ENCODE measurements at regions not wholly inside any gene's neighbourhood (a gene's known extent, or its start where the extent isn't known, plus 50 kb on each side); places are given as distances from the start of the nearest gene placed in this dataset.
"Not testable (repeated sequence)": the region's sequence is repeated elsewhere in the genome, so short reads cannot be mapped to it uniquely, and the experiment has no call there.

DNA sequence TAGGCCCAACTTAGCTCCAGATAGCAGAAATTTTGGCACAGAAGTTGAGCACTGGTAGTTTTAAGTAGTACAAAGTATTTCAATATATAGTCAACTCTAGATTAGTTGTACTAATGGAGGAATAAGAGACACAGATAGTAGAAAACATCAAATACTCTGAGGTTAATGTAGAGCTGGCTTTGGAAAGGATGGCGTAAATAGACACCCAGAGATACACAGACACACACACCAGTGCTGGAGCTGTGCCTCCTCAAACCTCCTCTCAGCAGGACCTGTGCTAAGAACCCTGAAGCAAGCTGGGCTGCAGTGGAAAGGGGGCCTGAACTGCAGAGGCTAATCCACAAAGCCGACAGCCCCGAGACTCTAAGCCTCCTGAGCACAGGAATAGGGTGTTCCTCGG, 67.0 kb upstream of the EDEM3 start:
- Mint-ChIP-seq H3K36me3 (no peaks in the 10 kb centered on the region), H3K4me3 (no peak overlapping the region), H3K27ac (no peak overlapping the region), H3K27me3 (no peaks in the 10 kb centered on the region), H3K4me1 (peaks cover 4% of the 10 kb centered on the region), H3K9me3 (no peaks in the 10 kb centered on the region)

DNA sequence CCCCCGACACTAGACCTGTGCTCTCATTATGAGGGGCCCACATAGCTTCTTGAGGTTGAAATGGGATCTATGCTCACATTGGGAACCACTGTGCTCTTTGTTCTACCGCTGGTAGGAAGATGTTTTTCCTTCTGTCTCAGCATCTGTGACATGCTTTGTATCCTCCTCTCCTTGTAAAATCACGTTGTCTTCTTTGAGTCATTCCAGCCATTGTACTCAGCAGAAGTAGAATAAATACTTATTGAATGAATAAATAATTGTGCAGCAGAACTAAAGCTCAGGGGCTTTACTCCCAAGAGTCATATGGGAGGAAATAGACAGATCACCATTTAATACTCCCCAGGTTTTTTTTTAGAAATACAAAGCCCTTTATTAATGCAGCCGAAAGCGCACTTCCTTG, 66.3 kb upstream of the EDEM3 start:
- Mint-ChIP-seq H3K27ac (no peak overlapping the region), H3K36me3 (no peaks in the 10 kb centered on the region), H3K9me3 (no peaks in the 10 kb centered on the region), H3K4me1 (peaks cover 4% of the 10 kb centered on the region), H3K4me3 (no peak overlapping the region), H3K27me3 (no peaks in the 10 kb centered on the region)

DNA sequence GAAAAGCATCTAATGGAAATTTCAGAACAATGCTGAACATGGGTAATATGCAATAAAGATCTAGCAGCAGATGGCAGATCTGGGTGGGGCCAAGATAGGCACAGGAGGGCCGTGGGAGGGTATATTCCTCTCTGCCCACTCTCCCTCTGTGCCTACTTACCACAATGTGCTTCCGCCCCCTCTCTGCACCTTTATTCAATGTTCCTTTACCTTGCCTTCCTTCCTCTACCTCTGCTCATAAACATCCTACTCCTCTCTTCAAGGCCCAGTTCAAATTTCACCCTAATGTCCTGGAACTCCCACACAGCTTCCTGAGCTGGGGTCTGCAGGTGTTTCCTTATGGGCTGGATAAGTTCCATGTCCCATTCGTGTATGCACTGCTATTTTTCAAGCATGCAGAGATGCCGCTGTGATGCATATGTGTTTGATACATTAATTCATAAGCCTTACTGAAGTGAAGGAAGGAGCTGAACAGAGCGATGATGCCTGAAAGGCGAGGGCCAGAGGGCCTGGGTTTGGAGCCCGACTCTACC, 65.6 kb upstream of the EDEM3 start:
- peaks cover 4% of the 10 kb centered on the region for H3K4me1 Mint-ChIP-seq
- no peak overlapping the region for H3K4me3 Mint-ChIP-seq
- no peak overlapping the region for H3K27ac Mint-ChIP-seq
- no peaks in the 10 kb centered on the region for H3K27me3 Mint-ChIP-seq
- no peaks in the 10 kb centered on the region for H3K9me3 Mint-ChIP-seq
- H3K36me3 Mint-ChIP-seq = no peaks in the 10 kb centered on the region

DNA sequence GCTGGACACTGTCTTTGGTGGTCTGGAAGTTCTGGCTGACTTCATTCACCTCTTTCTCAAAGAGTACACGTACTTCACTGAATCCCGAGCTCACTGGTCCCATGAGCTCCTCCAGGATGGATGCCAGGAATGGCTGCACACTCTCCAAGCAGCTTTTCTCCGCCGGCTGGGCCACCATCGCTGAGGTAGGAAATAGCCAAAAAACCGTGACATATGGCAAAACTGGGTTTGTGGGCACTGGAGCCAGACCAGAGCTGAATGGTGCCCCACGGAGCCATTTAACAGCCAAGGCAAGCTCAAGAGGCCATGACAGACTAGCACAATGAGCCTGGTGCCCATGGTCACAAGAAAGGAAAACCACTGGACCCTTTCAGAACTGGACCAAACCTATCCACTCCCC, 64.0 kb upstream of the EDEM3 start:
- peaks cover 4% of the 10 kb centered on the region for H3K4me1 Mint-ChIP-seq
- H3K27me3 Mint-ChIP-seq = no peaks in the 10 kb centered on the region
- H3K36me3 Mint-ChIP-seq = no peaks in the 10 kb centered on the region
- no peaks in the 10 kb centered on the region for H3K9me3 Mint-ChIP-seq
- H3K4me3 Mint-ChIP-seq = no peak overlapping the region
- no peak overlapping the region for H3K27ac Mint-ChIP-seq

DNA sequence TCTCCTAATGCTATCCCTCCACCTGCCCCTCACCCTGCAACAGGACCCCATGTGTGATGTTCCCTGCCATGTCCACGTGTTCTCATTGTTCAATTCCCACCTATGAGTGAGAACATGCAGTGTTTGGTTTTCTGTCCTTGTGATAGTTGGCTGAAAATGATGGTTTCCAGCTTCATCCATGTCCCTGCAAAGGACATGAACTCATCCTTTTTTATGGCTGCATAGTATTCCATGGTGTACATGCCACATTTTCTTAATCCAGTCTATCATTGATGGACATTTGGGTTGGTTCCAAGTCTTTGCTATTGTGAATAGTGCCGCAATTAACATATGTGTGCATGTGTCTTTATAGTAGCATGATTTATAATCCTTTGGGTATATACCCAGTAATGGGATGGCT, 62.3 kb upstream of the EDEM3 start:
- H3K4me3 Mint-ChIP-seq, H3K27ac Mint-ChIP-seq, H3K9me3 Mint-ChIP-seq, H3K36me3 Mint-ChIP-seq, H3K4me1 Mint-ChIP-seq, H3K27me3 Mint-ChIP-seq: not testable (repeated sequence)

DNA sequence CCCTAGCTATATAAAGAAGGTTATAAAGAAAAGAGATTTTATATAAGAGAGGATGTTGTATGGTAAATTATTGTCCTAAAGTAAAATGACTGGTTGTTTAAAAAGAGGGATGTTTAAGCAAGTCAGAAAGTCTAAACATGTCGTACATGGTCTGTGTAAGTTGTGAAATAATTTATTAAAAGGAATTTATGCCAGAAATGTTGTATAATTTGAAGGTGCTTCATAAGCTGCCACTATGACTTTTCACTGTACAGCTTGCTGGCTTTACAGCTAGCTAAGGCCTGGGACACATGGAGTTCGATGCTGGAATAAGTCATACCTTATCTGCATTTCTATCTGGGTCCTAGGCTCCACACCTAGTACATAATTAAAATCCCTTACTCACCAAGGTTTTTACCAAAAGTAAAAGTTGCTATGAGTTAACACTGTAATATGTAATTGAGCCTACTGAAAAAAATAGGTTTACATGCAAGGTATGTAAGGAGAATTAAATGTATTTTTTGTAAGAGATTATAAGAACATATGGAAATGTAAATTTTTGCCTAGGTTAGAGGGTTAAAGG, 59.0 kb upstream of the EDEM3 start:
- Mint-ChIP-seq H3K4me1 (no peaks in the 10 kb centered on the region), H3K9me3 (no peaks in the 10 kb centered on the region), H3K36me3 (no peaks in the 10 kb centered on the region), H3K27me3 (no peaks in the 10 kb centered on the region), H3K27ac (no peak overlapping the region), H3K4me3 (no peak overlapping the region)

DNA sequence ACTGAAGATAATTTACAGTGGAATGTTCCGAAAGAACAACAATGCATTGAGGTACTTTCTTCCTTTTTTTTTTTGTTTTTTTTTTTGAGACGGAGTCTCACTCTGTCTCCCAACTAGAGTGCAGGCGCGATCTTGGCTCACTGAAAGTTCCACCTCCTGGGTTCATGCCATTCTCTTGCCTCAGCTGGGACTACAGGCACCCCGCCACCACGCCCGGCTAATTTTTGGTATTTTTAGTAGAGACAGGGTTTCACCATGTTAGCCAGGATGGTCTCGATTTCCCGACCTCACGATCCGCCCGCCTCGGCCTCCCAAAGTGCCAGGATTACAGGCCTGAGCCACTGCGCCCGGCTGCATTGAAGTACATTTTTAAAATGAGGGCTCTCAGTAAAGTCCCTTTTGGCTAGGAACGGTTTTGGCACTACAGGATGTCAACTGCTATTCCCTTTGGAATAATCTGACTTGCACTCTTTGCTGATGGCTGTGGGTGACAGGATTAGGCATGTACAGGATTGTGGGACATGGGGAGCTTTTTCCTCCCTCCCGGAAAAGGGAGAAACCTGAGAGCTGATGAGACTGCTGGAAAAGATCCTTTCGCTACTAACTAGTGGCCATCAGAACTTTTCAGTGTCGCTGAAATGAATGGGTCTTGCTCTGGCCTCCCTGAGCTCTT, 56.9 kb upstream of the EDEM3 start:
- Mint-ChIP-seq H3K9me3 (no peaks in the 10 kb centered on the region), H3K27ac (no peak overlapping the region), H3K36me3 (no peaks in the 10 kb centered on the region), H3K4me3 (no peak overlapping the region), H3K4me1 (no peaks in the 10 kb centered on the region), H3K27me3 (no peaks in the 10 kb centered on the region)

DNA sequence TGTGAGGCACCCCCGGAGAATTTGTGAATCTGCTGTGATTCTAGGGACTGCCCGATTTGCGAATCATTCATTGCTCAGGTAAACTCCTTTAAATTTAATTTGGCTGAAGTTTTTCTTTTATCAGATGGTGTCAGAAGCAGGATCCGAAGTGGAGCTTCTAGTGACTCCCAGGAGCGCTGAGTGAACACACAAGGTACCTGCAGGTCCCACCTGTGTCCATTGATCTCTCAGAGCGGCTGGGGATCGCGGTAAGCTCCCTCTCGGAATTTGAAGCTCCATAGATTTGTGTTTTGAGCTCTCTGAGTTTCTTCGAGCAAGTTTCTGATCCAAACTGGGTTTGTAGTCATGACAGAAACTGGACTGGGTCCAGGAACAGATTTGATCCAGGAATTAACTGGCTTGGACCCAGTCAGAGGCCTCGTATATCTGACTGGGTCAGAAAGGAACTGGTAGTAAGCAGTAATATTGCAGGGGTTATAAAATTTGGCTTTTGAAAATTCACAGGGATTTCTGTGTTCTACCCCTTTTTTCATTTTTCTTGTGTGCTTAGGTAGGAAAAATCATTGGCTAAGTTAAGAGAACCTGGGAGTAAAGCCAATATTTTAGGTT, 56.2 kb upstream of the EDEM3 start:
- Mint-ChIP-seq H3K27me3 (no peaks in the 10 kb centered on the region), H3K9me3 (no peaks in the 10 kb centered on the region), H3K4me3 (no peak overlapping the region), H3K36me3 (no peaks in the 10 kb centered on the region), H3K4me1 (no peaks in the 10 kb centered on the region), H3K27ac (no peak overlapping the region)

DNA sequence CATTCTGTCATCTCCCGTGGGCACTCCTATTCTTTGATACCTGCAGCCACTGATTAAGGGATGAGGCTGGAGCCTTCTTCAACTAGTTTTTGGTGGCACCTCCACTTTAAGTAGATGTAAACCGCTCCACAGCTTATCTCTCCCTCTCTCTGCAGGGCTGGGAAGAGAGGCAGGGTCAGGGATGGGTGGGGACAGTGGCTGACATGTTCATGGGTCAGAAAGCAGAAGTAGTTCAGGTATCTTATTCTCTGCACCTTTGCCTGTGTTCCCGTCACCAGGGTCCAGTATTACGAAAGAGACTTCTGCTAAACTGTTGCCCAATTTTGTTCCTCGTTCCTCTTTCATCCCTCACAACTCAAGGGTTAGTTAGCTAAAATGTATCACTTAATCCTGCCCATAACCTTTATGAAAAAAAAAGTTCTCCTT, 51.7 kb upstream of the EDEM3 start:
- no peak overlapping the region for H3K4me3 Mint-ChIP-seq
- H3K9me3 Mint-ChIP-seq = no peaks in the 10 kb centered on the region
- no peaks in the 10 kb centered on the region for H3K27me3 Mint-ChIP-seq
- no peaks in the 10 kb centered on the region for H3K36me3 Mint-ChIP-seq
- H3K27ac Mint-ChIP-seq = no peak overlapping the region
- H3K4me1 Mint-ChIP-seq = peaks cover 5% of the 10 kb centered on the region

DNA sequence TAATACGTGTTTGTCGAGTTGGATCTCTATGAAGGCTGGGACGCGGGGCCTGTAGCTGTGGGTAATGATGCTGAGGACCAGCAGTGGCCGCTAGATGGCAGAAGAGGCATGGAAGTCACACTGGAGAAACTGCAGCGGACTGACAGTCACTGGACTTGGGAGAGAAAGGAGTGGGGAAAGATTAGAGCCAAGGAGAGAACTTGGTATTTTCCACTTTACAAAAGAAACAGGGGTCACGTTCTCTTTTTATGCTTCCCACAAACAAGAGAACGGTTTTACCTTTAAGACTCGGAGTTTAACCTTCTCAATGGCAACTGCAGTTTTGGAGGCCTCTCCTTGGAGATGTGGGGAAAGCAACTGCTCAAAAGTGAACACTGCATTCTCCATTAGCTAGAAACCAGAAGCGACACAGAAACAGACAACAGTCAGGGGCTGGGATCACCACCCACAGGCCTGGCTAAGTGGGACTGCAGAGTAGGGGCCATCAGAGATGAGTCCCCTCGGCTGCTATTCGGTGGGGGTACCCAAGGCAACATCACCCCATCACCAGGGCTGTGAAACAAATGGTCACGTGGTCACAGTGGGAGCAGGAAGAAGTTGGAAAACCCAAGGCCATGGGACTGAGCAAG, 51.1 kb upstream of the EDEM3 start:
- Mint-ChIP-seq H3K27me3 (no peaks in the 10 kb centered on the region), H3K4me1 (peaks cover 5% of the 10 kb centered on the region), H3K4me3 (no peak overlapping the region), H3K36me3 (no peaks in the 10 kb centered on the region), H3K9me3 (no peaks in the 10 kb centered on the region), H3K27ac (peak overlapping the region; percentile 20)

All from activated naive CD4-positive, alpha-beta T cell treated with anti-CD3 and anti-CD28 coated beads, Interleukin-2, amount 50 U/mL, for 24 hours (primary cell).